Sigmoid colon (tissue), 6 donors: ENCODE measurements at regions not wholly inside any gene's neighbourhood (a gene's known extent, or its start where the extent isn't known, plus 50 kb on each side); places are given as distances from the start of the nearest gene placed in this dataset.

Experiments used
- DNase-seq: peaks from one replicate; pipeline ENCODE4 v3.0.0-alpha.2; 2019
- H3K27ac ChIP-seq, 4 donors: fragments of 200-600 bp; sonication (generic); one replicate each; pipeline ENCODE4 v1.5.1; 2016 to 2019; ENCODE audit warnings: mild to moderate bottlenecking in 1 of 4
- H3K27me3 ChIP-seq, 3 donors: fragments of 200-600 bp; sonication (generic); one replicate each; pipeline ENCODE4 v1.5.1; 2019; ENCODE audit warnings: mild to moderate bottlenecking in 1 of 3
- H3K36me3 ChIP-seq, 4 donors: fragments of 200-600 bp; sonication (generic); one replicate each; pipeline ENCODE4 v1.5.1; 2016 to 2019
- H3K4me1 ChIP-seq, 4 donors: fragments of 200-600 bp; sonication (generic); one replicate each; pipeline ENCODE4 v1.5.1; 2017 to 2019
- H3K4me3 ChIP-seq, 4 donors: fragments of 200-600 bp; sonication (generic); one replicate each; pipeline ENCODE4 v1.5.1; 2017 to 2019; ENCODE audit warnings: mild to moderate bottlenecking in 2 of 4, moderate library complexity in 1 of 4
- H3K9me3 ChIP-seq, 4 donors: fragments of 200-600 bp in 3 of 4; sonication (generic) in 3 of 4; one replicate each; pipeline versions ENCODE4 v1.5.1 to v1.6.1; 2013 to 2019
- CTCF ChIP-seq, 4 experiments: fragments of 450-650 bp in 3 of 4; fragments of 200-600 bp in 1 of 4; IDR thresholded peaks; one replicate each; pipeline ENCODE4 v1.5.1; 2016 to 2019; ENCODE audit warnings: antibody characterized with exemption in 4 of 4, mild to moderate bottlenecking in 3 of 4, moderate library complexity in 2 of 4
- EP300 ChIP-seq, 4 donors: sonication (generic); formaldehyde crosslinking; IDR thresholded peaks; one replicate each; pipeline ENCODE4 v1.6.1; 2017; ENCODE audit warnings: antibody characterized with exemption in 4 of 4
- POLR2A ChIP-seq, 2 donors: fragments of 450-650 bp; IDR thresholded peaks; one replicate each; pipeline ENCODE4 v1.6.1; 2016; ENCODE audit warnings: antibody characterized with exemption in 2 of 2, mild to moderate bottlenecking in 2 of 2, moderate library complexity in 2 of 2
- POLR2AphosphoS5 ChIP-seq, 4 donors: sonication (generic); formaldehyde crosslinking; IDR thresholded peaks; one replicate each; pipeline ENCODE4 v1.6.1; 2017; ENCODE audit warnings: antibody characterized with exemption in 4 of 4
- WGBS, 2 donors: extraction: QIAGEN DNeasy Blood & Tissue Kit; methylation state at CpG; one replicate each; pipeline ENCODE4 v1.1.7; 2013; 5-methylcytosine and 5-hydroxymethylcytosine counted together
- intact Hi-C: fragments of 100-400 bp; cut with DNase I; formaldehyde crosslinking; loops from one replicate; pipeline ENCODE4 v1.15.1; 2023
- donor health status: healthy with polysubstance abuse.
- donor health status: healthy.

- TF ChIP-seq CTCF (IDR thresholded peaks at IDR 0.05) (no peak), EP300 (IDR thresholded peaks at IDR 0.05) (no peak), POLR2A (IDR thresholded peaks at IDR 0.05) (no peak), POLR2AphosphoS5 (IDR thresholded peaks at IDR 0.05) (no peak)
- Histone ChIP-seq H3K36me3 (no peaks in the 10 kb centered on the region), H3K4me3 (no peak overlapping the region), H3K27me3 (no peaks in the 10 kb centered on the region), H3K27ac (no peak overlapping the region), H3K4me1 (no peaks in the 10 kb centered on the region), H3K9me3 (no peaks in the 10 kb centered on the region)
- 26 to 60% methylated on average over 1 of the region's 1 CpG for WGBS, 2 donors
- no peak for DNase-seq
- intact Hi-C loops = no loop called here
These were observed 308.4 kb upstream of the STXBP6 start for GRCh38 chr14:25358330-25358729.

- 86 to 92% methylated on average over 4 of the region's 4 CpGs for WGBS, 2 donors
- H3K27ac ChIP-seq = no peak overlapping the region
- intact Hi-C loops = no loop called here
These were observed 301.3 kb upstream of the STXBP6 start for GRCh38 chr14:25351269-25351668.

GRCh38 chr14:25350802-25351201, 300.9 kb upstream of the STXBP6 start:
- Histone ChIP-seq H3K27me3 (no peaks in the 10 kb centered on the region), H3K4me3 (no peak overlapping the region), H3K4me1 (no peaks in the 10 kb centered on the region), H3K27ac (no peak overlapping the region), H3K9me3 (no peaks in the 10 kb centered on the region), H3K36me3 (no peaks in the 10 kb centered on the region)
- intact Hi-C loops = no loop called here
- no peak for TF ChIP-seq POLR2AphosphoS5 (IDR thresholded peaks at IDR 0.05)
- TF ChIP-seq POLR2A (IDR thresholded peaks at IDR 0.05) = no peak
- no peak for TF ChIP-seq EP300 (IDR thresholded peaks at IDR 0.05)
- TF ChIP-seq CTCF (IDR thresholded peaks at IDR 0.05) = no peak
- no peak for DNase-seq
- 81 to 88% methylated on average over 4 of the region's 4 CpGs for WGBS, 2 donors

More at GRCh38 chr14:25351269-25351668, 301.3 kb upstream of the STXBP6 start:
- H3K27me3 ChIP-seq = no peaks in the 10 kb centered on the region
- H3K4me3 ChIP-seq = no peak overlapping the region
- no peaks in the 10 kb centered on the region for H3K36me3 ChIP-seq
- H3K4me1 ChIP-seq = no peaks in the 10 kb centered on the region
- H3K9me3 ChIP-seq = no peaks in the 10 kb centered on the region
- DNase-seq = no peak
- TF ChIP-seq CTCF (IDR thresholded peaks at IDR 0.05) = no peak
- TF ChIP-seq POLR2AphosphoS5 (IDR thresholded peaks at IDR 0.05) = no peak
- no peak for TF ChIP-seq EP300 (IDR thresholded peaks at IDR 0.05)
- no peak for TF ChIP-seq POLR2A (IDR thresholded peaks at IDR 0.05)

GRCh38 chr14:25350021-25350420, 300.1 kb upstream of the STXBP6 start:
- Histone ChIP-seq H3K27me3 (no peaks in the 10 kb centered on the region), H3K4me1 (no peaks in the 10 kb centered on the region), H3K9me3 (no peaks in the 10 kb centered on the region), H3K4me3 (no peak overlapping the region), H3K27ac (no peak overlapping the region), H3K36me3 (no peaks in the 10 kb centered on the region)
- TF ChIP-seq POLR2A (IDR thresholded peaks at IDR 0.05) (no peak), EP300 (IDR thresholded peaks at IDR 0.05) (no peak), POLR2AphosphoS5 (IDR thresholded peaks at IDR 0.05) (no peak), CTCF (IDR thresholded peaks at IDR 0.05) (no peak)
- intact Hi-C loops = no loop called here
- WGBS, 2 donors = 82 to 88% methylated on average over 3 of the region's 3 CpGs
- DNase-seq = no peak

- no peaks in the 10 kb centered on the region for H3K36me3 ChIP-seq
- intact Hi-C loops = no loop called here
- no peaks in the 10 kb centered on the region for H3K27me3 ChIP-seq
- DNase-seq = no peak
- peaks cover 0 to 3% (median 0%) of the 10 kb centered on the region in 4 donors for H3K9me3 ChIP-seq
- no peak for TF ChIP-seq POLR2A (IDR thresholded peaks at IDR 0.05)
- no peak for TF ChIP-seq EP300 (IDR thresholded peaks at IDR 0.05)
- TF ChIP-seq CTCF (IDR thresholded peaks at IDR 0.05) = no peak
- TF ChIP-seq POLR2AphosphoS5 (IDR thresholded peaks at IDR 0.05) = no peak
- no peaks in the 10 kb centered on the region for H3K4me1 ChIP-seq
- 75 to 84% methylated on average over 1 of the region's 1 CpG for WGBS, 2 donors
- H3K27ac ChIP-seq = no peak overlapping the region
- H3K4me3 ChIP-seq = no peak overlapping the region
These were observed 299.3 kb upstream of the STXBP6 start for GRCh38 chr14:25349269-25349668.
